ENCODE measurements at regions not wholly inside any gene's neighbourhood (a gene's known extent, or its start where the extent isn't known, plus 50 kb on each side); places are given as distances from the start of the nearest gene placed in this dataset.
"Not testable (repeated sequence)": the region's sequence is repeated elsewhere in the genome, so short reads cannot be mapped to it uniquely, and the experiment has no call there.

DNA sequence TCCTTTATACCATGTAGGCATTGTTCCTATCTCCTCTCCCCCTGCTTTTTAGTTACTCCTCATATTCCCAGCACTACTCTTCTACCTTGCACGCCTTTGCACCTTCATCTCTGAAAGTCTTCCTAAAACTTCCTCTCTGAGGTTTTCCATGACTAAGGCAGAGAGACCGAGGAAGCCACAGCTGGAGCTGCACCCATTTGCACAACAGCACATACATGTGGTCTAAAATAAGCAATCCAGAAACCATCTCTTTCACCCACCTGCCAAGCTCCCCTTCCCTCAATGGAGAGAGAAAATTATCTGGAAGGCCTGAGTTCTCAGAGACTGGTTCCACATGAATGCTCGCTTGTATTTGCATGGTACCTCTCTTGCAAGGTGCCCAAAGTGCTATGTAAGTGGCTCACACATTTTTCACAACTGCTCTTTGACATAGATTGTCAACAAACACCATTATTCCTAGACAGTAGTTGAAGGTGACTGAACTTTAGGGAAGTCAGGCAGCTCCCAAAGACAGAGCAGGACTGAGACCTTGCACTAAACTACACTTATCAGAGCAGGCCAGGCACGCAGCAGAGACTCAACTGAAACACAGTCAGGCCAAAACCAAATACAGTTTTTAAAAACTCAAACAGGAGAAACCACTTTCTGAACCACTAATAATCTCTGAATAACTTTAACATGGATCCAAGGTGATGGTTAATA, 313.2 kb downstream of the TFAP2A start:
- no peak for DNase-seq

DNA sequence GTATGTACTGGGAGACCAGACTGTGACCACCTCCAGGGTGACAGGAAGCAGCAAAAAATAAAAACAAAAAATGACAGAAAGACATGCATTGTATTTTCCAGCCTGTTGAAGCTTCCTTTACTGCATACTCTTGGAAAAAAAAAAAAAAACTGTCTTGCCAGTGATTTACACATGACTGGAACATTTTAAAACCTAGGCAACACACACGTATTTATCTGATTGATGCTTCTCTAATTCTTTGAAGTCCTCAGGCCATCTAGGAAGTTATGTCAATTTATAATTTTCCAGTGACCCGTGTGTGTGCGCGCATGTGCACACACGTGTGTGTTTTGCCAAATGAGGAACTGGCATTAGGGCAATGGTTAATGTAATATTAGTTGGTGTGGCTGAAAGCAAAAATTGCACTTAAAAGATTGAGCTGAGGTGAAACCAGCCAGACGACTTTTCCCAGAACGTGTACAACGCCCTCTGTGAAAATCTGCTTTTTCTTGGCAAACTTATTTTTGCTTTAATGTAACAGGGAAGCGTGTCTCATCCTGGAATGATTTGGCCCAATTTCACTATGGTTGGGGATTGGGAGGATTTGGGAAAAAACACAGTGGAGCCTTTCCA, 315.2 kb downstream of the TFAP2A start:
- no peak for DNase-seq

DNA sequence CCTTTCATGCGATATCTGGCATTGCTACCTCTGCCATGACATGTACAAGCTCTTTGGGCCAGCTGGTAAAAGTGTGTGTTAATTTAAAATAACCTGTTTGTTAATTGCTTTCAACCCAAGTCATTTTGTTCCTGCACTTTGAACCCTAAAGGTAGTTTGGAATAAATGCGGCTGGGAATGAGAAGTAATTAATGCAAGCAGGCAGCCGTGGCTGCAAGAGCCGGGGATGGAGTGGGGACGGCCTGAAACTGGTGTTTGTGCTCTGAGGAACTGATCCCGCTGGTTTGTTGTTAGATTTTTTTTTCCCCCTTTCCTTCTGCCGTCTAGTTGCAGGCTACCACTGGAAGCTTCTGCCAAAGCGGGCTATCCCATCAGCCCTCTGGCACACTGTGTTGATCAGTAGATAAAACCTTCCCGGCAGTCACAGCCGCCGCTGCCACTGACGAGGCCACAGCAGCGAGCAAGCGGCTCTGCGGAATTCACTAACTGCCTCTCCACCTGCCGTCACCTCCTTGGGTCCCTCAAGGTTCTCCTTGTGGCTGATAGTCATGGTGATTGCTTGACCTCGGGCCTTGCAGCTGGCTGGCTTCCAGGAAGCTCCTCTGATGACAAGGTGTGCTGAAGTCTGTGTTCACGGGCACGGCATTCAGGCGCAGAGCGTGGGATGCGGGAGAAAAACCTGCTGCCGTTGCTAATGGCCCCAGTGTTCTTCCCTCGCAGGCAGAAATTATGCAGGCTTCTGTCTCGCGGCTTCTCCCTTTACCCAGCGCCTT, 315.9 kb downstream of the TFAP2A start:
- DNase-seq, result no peak

DNA sequence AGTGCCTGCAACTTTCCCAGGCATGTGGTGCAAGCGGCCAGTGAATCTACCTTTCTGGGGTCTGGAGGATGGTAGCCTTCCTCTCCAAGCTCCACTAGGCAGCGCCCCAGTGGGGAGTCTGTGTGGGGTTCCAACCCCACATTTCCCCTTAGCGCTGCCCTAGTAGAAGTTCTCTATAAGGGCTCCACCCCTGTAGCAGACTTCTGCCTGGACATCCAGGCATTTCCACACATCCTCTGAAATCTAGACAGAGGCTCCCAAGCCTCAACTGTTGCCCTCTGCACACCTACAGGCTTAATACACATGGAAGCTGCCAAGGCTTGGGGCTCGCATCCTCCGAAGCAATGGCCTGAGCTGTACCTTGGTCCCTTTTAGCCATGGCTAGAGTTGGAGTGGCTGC, 321.6 kb downstream of the TFAP2A start:
- DNase-seq, result no peak

DNA sequence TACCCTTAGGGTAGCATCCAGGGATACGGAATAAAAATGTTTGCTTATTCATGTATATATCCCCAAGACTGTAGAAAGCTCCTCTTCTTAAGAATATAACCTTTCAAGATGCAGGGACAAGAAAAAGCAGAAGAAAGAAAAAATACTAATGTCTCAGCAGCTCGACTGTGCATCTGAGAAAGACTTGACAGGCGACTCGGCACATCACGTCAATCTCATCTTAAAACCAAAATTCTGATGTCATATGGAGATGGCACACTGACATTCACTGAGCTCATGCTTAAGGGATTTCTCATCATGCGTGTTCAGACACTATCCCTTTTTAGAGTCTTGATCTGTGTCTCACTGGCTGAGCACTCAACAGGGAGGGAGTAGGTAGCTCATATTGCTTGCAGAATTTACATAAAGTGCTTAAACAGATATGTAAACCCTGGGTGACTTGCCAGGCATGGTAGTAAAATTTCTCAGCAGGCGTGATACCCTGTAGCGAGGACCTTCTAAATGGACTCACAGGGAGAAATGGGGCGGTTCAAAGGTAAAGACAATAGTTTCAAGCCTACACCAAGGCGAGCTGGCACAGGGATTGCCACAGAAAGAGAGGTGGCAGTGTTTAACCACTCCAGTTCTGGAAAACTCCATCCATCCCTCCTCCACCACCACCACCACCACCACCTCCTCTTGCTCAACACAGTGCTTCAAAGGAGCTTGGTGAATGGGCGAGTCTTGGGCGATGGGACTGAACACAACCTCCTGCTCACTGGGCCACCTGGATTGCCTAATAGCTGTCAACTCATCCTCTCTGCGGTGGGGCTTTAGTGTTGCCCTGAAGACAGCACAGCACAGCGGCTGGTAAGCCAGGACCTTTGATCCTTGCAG, 330.5 kb downstream of the TFAP2A start:
- no peak for DNase-seq

DNA sequence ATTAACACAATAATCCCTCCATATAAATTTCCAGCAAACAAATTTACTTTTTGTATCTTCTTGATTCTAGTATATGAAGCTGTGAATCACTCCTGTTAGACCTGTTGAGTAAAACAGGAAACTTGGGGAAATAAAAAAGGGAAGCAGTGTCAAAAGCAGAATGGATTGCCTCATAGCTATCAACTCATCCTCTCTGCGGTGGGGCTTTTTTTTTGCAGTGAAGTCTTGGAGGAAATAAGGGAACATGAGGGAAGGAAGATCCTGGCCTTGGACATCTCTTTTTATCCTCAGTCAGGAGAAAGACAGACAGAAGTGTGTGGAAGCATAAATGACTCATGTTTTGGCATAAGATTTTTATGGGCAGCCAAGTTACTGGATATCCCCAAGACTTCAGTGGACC, 332.5 kb downstream of the TFAP2A start:
- DNase-seq, result no peak

DNA sequence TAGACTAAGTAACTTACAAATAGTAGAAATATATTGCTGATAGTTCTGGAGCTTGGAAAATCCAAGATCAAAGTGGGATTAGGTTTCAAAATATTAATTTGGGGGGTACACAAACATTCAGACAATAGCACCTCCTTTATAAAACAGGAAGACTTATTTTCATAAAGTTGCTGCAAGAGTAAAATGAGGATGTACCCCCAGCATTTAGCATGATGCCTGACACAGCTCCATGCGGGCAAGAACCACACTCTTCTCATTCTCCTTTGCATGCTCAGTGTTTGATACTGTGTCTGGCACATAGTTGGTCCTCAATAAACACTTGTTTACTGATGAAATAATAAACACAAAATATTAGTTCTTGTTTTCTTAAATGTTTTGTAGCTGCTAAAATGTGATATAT, 332.9 kb downstream of the TFAP2A start:
- no peak for DNase-seq

DNA sequence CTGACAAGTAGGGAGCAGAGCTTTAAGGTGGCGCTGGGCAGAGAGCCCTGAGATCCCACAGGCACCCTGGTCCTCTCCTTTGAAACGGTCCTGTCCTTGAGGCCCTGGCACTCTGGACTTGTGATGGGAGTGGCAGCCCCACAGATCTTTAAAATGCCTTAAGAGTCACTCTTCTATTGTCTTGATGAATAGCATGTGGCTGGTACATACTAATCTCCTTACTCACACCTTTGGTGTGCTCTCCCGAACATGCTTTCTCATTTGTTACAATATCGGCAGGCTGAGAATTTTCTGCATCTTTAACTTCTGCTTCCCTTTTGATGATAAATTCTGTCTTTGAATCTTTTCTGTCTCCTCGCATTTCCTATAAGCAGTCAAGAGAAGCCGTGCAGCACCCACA, 333.8 kb downstream of the TFAP2A start:
- no peak for DNase-seq

DNA sequence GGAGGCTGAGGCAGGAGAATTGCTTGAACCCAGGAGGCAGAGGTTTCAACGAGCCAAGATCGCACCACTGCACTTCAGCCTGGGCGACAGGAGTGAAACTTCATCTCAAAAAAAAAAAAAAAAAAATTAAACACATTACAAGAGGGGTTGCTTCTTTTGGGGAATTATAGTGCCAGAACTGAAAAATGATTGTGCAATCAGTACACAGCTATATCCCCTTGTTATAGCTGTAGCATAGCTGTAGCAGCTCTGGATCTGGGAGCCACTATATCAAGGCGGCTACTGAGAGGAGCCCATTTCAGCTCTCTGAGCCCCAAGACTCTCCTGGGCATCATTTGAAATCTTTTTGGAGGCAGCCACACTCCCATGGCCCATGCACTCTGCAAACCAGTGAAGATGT, 334.3 kb downstream of the TFAP2A start:
- no peak for DNase-seq

DNA sequence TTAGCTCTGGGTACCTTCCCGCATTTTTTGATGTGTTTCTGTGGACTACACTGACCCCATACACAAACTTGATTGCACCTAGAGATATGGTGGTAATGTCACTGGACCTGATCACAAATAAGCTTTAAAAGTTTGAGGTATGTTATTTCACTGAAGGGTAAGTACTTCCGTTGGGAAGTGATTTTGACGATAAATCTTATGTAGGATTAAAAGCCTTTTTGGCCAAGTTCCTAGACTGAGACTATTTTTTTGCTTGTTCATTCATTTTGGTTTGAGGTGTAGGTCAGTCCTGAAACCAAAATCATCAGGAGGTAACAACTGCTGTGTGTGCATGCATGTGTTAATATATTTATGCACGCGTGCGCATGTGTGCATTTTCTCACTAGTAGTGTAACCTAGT, 336.3 kb downstream of the TFAP2A start:
- DNase-seq, result no peak

DNA sequence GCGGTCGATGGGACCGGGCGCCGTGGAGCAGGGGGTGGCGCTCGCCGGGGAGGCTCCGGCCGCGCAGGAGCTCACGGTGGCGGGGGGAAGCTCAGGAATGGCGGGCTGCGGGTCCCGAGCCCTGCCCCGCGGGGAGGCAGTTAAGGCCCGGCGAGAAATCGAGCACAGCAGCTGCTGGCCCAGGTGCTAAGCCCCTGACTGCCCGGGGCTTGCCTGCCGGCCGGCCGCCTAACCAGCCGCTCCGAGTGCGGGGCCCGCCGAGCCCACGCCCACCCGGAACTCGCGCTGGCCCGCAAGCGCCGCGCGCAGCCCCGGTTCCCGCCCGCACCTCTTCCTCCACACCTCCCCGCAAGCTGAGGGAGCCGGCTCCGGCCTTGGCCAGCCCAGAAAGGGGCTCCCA, 340.1 kb downstream of the TFAP2A start:
- not testable (repeated sequence) for DNase-seq

DNA sequence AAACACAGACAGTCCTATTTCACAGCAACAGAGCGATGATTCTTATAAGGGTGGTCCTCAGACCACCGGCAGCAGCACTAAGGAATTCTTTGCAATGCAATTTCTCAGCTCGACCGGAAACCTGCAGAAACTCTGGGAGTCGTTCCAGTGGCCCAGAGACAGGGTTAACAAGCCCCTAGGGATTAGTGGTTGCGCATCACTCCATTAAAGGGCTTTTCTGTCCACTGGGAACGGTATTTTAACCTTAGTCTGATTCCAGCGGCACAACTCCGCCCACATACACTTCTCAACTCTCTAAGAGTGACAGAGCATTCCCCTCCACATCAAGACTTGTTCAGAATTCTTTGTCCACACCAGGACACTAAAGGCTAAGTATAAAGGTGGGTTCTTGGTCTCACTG, 341.5 kb downstream of the TFAP2A start:
- no peak for DNase-seq

DNA sequence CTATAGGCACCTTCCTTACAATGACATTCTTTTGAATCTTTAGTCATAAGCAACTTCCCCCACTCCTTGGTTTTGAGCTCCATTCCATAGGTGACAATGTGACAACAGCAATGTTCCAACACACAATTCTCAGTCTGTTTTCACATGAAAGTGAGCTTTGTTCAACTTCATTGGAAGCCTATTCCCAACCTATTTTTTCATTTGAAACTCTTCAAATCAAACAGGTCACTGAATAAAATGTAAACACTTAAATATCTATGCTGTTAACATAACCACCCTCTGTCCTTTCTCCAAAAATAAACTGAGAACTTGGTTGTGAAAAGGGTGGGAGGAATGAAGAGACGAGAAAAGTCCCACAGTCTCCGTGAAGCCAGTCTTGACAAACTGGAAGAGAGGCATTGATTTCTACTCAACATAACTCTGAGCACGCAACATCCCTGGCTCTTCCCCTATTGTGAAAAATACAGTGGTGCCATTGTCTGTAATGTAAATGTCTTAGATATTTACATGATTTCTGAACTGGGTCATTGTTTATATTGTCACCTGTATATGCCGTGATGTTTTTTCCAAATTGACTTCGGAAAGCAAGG, 343.1 kb downstream of the TFAP2A start:
- no peak for DNase-seq

DNA sequence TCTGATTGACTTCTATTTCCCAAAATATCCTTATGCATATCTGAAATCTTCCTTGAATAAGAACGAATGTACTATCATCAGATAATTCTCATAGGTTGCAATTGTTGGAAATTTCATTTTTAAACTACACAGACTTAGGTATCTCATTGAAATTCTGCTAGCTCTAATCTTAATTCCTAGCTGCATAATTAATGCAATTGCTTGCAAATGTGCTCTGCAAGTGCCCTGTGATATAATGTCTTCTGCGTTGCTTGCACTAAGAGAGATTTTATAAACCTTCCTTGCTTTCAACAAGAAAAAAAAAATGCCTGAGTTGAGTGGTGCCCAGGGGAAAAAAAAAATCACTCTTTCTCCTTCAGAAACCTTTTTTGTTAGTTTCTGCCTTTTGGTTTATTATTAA, 354.9 kb downstream of the TFAP2A start:
- DNase-seq, result no peak

DNA sequence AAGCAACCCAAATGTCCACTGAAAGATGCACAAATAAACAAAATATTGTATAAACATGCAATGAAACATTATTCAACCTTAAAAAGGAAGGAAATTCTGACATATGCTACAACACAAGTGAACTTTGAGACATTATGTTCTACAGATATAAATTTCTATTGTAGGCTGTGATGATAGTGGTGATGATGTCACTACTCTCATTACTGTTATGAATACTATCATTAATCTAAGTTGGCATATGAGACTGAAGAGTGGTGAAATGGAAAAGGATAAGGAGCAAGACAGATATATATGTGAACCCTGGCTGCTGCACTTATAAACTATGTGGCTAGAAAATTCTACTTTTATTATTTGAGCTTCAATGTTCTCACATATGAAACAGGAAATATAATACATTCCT, 360.2 kb downstream of the TFAP2A start:
- DNase-seq, result no peak

DNA sequence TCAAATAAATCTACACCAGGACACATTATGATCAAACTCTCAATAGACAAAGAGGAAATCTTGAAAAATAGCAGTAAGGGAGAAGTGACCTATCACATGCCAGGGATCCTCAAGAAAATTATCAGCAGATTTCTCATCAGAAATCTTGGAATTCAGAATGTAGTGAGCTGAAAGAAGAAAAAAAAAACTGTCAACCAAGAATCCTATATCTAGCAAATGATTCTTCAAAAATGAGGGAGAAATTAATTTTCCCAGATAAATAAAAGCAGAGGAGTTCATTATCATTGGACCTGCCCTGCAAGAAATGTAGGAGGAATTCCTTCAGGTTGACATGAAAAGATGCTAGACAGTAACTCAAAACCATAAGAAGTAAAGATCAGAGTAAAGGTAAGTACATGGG, 363.6 kb downstream of the TFAP2A start:
- DNase-seq, result no peak

DNA sequence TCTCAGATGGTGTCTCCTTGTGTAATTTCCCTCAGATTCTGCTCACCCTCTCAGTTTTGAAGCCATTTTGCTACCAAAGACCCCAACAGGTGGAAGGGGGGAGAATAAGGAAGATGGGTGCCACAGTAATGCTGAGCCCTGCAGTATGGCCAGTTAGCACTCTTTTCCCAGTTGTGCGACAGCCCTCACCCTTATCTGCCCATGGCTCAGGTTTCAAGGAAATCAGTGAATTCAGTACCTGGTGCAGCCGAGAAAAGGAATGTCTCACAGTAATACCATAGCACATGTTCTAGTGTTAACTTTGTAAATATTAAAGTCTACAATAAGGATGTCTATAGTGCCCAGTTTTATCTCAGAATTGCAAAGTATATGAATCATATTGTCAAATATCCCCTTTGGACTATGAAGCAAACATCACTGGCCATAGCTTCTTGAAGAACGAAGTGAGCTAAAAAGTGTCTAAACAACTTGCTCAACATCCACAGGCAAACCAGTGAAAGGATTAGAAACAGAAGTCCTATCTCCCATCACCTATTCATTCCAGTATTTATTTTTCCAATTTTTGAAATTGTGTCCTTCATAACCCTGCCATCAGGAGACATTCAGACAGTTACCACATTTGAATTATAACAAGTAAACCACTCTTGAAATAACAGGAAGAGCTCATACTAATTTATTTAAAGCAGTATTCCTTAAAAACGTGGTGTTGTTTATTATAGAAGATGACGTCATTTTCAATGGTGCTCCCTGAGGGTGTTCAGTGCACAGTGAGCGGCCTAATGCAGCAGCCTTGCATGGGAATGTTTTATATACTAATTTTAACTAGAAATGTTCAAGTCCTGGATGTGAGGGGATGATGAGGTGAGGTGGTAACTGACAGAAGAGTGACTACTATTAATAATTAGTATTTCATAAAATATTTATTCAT, 366.2 kb downstream of the TFAP2A start:
- no peak for DNase-seq

DNA sequence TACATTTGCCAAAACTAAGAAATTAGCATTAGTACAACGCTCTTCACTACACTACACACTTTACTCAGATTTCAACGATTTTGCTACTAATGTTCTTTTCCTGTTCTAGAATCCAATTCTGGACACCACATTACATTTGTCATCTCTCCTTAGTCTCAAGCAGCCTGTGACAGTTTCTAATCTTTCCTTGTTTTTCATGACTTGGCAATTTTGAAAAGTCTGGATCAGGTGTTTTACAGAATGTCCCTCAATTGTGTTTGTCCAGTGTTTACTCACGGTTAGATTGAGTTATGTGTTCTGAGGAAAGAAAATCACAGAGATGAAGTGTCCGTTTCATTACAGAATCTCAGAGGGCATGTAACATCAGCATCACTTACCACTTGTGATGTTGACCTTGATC, 372.6 kb downstream of the TFAP2A start:
- no peak for DNase-seq

DNA sequence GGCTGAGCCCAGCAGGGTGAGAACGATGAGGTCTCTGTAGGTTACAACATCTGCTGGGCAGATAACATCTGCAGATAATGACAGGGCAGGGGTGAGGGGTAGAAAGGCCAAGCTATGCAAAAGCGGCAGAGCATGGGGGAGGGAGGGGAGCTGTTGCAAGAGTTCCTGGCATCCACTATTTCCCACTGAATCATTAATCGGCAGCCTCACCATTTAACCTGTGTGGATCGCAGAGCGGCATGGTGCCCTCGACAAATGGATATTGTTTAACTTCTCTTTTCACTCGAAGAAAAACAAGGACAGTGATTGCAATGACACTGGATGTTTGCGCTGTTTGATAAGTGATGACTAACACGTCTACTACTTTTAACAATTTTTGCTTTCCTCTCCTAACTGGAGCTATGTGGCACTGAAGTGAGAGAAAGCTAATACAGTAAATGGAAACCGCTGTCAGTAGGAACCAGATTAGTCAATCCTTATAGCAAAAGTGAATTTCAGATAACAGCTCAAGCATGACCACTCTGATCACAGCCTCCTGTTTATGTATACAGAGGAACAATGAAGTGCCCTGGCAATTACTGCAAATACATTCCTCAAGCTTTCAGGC, 381.5 kb downstream of the TFAP2A start:
- DNase-seq, result no peak

DNA sequence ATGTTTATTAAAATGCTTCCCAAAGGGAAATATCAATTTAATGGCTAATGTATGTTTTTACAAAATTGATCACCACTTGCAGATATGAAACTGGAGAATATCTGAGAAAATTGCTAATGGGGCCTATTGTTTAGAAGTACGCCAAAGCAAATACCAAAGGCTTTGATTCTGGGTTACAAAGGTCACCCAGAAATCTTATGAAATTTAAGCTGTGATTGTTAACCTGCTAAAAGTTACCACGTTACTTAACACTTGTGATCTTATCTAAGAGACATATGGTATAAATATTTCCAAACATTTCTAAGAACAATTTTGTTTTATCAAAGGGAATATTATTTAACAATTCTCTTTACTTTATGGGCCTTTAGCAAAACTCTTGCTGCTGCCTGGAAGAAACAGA, 383.3 kb downstream of the TFAP2A start:
- DNase-seq, result no peak

DNA sequence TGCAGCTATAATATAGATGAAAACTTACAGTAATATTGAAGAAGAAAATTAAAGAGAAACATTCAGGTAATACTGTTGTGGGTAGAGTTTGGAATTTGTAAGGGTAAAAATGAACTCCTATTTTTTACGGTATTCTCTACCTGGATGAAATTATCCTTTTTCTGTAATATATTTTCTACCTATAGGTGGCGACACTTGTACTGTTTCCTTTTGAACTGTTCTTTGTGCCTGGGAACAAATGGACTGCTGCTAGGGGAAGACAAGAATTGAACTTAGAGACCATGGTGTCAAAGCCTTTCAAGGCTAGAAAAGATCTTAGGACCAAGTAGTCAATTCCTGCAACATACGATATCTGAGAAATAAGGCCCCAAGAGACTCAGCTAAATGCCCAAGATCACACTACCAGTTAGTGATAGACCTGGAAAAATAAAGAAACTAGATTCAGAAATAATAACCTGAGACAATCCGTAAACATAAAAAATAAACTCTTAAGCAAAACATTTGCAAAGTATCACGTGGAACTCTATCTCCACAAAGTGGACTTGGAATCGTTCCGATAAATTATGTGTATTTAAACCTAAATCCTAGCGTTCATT, 383.8 kb downstream of the TFAP2A start:
- no peak for DNase-seq
